Peyer's patch (tissue), 4 donors: ENCODE measurements at regions not wholly inside any gene's neighbourhood (a gene's known extent, or its start where the extent isn't known, plus 50 kb on each side); places are given as distances from the start of the nearest gene placed in this dataset.
"Not testable (repeated sequence)": the region's sequence is repeated elsewhere in the genome, so short reads cannot be mapped to it uniquely, and the experiment has no call there.

Source experiments
- DNase-seq, 3 donors: peaks; one replicate each; pipeline ENCODE4 v3.0.0-alpha.2; 2017 to 2019
- H3K27ac ChIP-seq, 4 donors: fragments of 200-600 bp; sonication (generic); one replicate each; pipeline ENCODE4 v1.5.1; 2016 to 2019
- H3K27me3 ChIP-seq, 2 donors: fragments of 200-600 bp; sonication (generic); one replicate each; pipeline ENCODE4 v1.5.1; 2019
- H3K36me3 ChIP-seq, 3 donors: fragments of 200-600 bp; sonication (generic); one replicate each; pipeline ENCODE4 v1.5.1; 2016 to 2019
- H3K4me1 ChIP-seq, 4 donors: fragments of 200-600 bp; sonication (generic); one replicate each; pipeline ENCODE4 v1.5.1; 2016 to 2019
- H3K4me3 ChIP-seq, 4 donors: fragments of 200-600 bp; sonication (generic); 1 replicate in 3 of 4; 2 replicates in 1 of 4; pipeline ENCODE4 v1.5.1; 2016 to 2019; ENCODE audit warnings: mild to moderate bottlenecking in 1 of 4
- H3K9me3 ChIP-seq, 4 donors: fragments of 200-600 bp; sonication (generic); one replicate each; pipeline ENCODE4 v1.5.1; 2016 to 2019; ENCODE audit warnings: mild to moderate bottlenecking in 1 of 4
- POLR2A ChIP-seq, 2 donors: fragments of 450-650 bp; IDR thresholded peaks; one replicate each; pipeline ENCODE4 v1.5.1; 2017; ENCODE audit warnings: antibody characterized with exemption in 2 of 2, mild to moderate bottlenecking in 2 of 2, moderate library complexity in 2 of 2
- TF ChIP-seq, protein P1 (sequence below), 6 experiments: fragments of 450-650 bp in 4 of 6; fragments of 200-600 bp in 2 of 6; sonication (generic) in 1 of 6; IDR thresholded peaks; one replicate each; pipeline ENCODE4 v1.5.1; 2017 to 2019; ENCODE audit warnings: antibody characterized with exemption in 6 of 6, mild to moderate bottlenecking in 3 of 6, moderate library complexity in 1 of 6

DNA sequence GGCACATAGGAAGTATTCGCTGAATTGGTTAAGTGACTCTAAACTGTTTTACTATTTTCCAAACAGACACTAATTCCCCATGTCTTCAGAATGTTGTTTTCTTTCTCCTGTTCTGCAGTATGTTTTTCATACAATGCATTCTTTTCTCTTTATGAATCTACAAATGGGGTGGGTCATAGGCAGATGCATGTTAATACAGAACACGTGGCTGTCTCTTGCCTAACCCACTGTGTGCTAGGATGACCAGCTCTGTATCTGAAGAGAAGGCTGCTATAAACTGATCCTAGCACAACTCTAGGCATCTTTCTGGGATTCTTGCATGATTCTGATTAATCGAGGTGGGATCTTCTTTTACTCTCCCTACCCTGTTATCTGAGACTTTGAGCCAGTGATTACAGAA, 826.0 kb downstream of the PLCL1 start:
- no peak for TF ChIP-seq POLR2A (IDR thresholded peaks at IDR 0.05)
- TF ChIP-seq, protein P1, sequence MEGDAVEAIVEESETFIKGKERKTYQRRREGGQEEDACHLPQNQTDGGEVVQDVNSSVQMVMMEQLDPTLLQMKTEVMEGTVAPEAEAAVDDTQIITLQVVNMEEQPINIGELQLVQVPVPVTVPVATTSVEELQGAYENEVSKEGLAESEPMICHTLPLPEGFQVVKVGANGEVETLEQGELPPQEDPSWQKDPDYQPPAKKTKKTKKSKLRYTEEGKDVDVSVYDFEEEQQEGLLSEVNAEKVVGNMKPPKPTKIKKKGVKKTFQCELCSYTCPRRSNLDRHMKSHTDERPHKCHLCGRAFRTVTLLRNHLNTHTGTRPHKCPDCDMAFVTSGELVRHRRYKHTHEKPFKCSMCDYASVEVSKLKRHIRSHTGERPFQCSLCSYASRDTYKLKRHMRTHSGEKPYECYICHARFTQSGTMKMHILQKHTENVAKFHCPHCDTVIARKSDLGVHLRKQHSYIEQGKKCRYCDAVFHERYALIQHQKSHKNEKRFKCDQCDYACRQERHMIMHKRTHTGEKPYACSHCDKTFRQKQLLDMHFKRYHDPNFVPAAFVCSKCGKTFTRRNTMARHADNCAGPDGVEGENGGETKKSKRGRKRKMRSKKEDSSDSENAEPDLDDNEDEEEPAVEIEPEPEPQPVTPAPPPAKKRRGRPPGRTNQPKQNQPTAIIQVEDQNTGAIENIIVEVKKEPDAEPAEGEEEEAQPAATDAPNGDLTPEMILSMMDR (IDR thresholded peaks at IDR 0.05): no peak
- Histone ChIP-seq H3K36me3 (no peaks in the 10 kb centered on the region), H3K27me3 (no peaks in the 10 kb centered on the region), H3K4me3 (no peak overlapping the region), H3K27ac (no peak overlapping the region), H3K4me1 (no peaks in the 10 kb centered on the region), H3K9me3 (no peaks in the 10 kb centered on the region)
- no peak for DNase-seq

DNA sequence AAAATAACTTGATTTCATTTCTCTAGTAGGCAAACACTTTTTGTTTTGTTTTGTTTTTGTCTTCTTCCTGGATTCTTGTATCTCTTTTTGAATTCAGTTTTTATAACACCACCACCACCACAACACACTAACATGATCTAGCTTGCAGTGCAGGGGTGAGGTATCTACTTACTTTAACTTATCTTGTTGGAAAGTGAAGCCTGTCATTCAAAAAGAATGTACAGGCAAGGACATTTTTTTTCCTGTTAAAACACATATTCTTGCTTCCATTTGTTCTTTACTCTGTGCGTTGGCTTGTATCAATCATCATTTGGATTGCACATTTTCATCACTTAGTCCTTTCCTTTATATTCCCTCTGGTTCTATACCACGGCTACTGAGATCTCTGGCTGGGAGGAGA, 824.2 kb downstream of the PLCL1 start:
- Histone ChIP-seq H3K9me3 (no peaks in the 10 kb centered on the region), H3K4me1 (no peaks in the 10 kb centered on the region), H3K4me3 (no peak overlapping the region), H3K36me3 (no peaks in the 10 kb centered on the region), H3K27ac (no peak overlapping the region), H3K27me3 (no peaks in the 10 kb centered on the region)
- TF ChIP-seq POLR2A (IDR thresholded peaks at IDR 0.05): no peak
- no peak for DNase-seq

DNA sequence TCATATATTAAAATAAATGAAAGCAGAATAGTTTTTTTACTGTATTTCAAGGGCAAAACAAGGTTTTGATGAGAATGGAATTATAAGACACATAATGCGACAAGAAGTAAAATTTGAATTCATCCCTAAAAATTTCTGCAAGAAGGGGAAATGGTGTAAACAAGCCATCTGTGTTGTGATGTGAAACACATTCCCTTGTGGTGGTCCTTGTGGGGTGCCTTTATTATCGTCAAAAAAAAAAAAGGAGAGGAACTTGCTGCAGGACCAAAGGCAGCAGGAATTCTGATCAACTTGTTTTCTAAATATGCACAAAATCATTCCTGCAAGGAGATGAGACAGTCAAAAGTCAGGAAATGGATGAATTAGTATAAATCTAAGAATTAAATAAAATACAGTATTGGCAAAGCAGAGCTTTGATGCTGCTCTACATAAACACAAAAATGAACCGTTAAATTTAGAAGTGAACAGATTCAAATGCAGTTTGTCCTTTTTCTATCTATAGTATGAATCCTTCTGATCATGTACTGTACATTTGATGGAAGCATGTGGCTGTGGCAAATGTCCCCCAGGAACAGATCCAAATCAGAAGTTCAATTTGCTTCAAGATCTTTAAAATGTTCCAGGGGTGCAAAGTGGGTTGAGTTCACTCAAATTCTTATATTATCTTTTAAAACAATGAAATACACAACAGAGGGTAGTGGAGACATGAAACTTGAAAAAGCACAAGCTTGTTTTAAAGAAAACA, 818.8 kb downstream of the PLCL1 start:
- Histone ChIP-seq H3K27me3 (no peaks in the 10 kb centered on the region), H3K4me1 (no peaks in the 10 kb centered on the region), H3K36me3 (no peaks in the 10 kb centered on the region), H3K27ac (no peak overlapping the region), H3K9me3 (no peaks in the 10 kb centered on the region), H3K4me3 (no peak overlapping the region)
- TF ChIP-seq POLR2A (IDR thresholded peaks at IDR 0.05): no peak
- TF ChIP-seq, protein P1 (IDR thresholded peaks at IDR 0.05): no peak
- DNase-seq: no peak

DNA sequence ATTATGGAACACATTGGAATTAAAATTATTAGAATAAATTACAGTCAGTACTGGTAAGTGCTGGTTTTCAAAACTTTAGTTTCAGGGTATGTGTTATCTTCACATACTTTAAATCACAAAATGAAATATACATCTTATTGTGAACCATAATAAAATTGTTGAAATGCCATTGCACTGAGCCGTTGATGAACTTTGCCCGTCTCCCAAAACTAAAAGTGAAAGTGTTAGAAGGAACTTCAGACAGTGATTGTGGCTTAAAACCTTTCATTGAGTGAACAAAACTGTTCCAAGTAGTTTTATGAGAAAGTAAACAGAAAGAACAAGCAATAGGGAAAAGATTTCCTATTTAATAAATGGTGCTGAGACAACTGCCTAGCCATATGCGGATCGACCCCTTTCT, 811.6 kb downstream of the PLCL1 start:
- H3K36me3 ChIP-seq: no peaks in the 10 kb centered on the region
- H3K4me3 ChIP-seq: peak overlapping the region in 1 of 4 donors; percentile 14
- DNase-seq: peak in 1 of 3 donors; percentile 56
- H3K9me3 ChIP-seq: no peaks in the 10 kb centered on the region
- H3K27me3 ChIP-seq: no peaks in the 10 kb centered on the region
- H3K4me1 ChIP-seq: no peaks in the 10 kb centered on the region
- H3K27ac ChIP-seq: no peak overlapping the region
- no peak for TF ChIP-seq POLR2A (IDR thresholded peaks at IDR 0.05)
- TF ChIP-seq, protein P1 (IDR thresholded peaks at IDR 0.05): no peak

DNA sequence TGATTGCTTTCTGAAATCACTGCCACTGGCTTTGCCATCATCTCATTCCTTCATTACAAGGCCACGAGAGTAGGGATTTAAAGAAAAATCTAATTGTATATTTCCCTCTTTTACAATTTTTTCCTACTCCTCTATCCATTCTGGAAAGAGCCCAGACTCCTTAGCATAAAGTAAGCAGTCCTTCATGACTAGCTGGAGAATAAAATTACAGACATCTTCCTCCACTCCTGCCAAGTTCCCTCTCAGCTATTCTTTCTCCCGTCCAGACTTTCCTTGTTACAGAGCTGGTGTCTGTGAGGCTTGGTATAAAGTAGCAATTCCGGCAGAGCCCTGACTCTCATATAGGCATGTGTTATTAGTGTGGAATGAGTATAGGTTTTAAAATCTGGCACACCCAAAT, 806.8 kb downstream of the PLCL1 start:
- H3K9me3 ChIP-seq: no peaks in the 10 kb centered on the region
- H3K4me1 ChIP-seq: no peaks in the 10 kb centered on the region
- H3K27ac ChIP-seq: no peak overlapping the region
- no peak for DNase-seq
- TF ChIP-seq, protein P1 (IDR thresholded peaks at IDR 0.05): no peak
- no peak for TF ChIP-seq POLR2A (IDR thresholded peaks at IDR 0.05)
- no peaks in the 10 kb centered on the region for H3K36me3 ChIP-seq
- H3K27me3 ChIP-seq: no peaks in the 10 kb centered on the region
- no peak overlapping the region for H3K4me3 ChIP-seq

DNA sequence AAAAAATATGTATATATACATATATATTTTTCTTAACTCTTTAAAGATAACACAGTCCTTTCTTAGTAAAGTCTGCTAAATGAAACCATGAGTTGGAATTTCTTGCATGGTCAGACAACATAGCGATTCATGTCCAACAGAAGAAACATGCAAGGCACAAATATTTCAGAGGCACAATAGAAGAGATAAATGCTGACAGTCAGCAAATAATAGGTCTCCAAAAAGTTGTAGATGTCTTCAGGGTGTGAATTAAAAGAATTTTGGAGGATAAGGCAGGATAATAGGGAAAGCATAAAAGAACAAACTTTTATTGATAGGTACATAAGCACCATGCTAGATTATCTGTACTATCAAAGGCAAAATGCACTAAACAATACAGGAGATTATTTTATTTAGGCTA, 800.2 kb downstream of the PLCL1 start:
- no peak overlapping the region for H3K4me3 ChIP-seq
- H3K4me1 ChIP-seq: no peaks in the 10 kb centered on the region
- no peaks in the 10 kb centered on the region for H3K9me3 ChIP-seq
- no peak for DNase-seq
- no peak overlapping the region for H3K27ac ChIP-seq
- TF ChIP-seq, protein P1 (IDR thresholded peaks at IDR 0.05): no peak
- no peaks in the 10 kb centered on the region for H3K36me3 ChIP-seq
- no peaks in the 10 kb centered on the region for H3K27me3 ChIP-seq

DNA sequence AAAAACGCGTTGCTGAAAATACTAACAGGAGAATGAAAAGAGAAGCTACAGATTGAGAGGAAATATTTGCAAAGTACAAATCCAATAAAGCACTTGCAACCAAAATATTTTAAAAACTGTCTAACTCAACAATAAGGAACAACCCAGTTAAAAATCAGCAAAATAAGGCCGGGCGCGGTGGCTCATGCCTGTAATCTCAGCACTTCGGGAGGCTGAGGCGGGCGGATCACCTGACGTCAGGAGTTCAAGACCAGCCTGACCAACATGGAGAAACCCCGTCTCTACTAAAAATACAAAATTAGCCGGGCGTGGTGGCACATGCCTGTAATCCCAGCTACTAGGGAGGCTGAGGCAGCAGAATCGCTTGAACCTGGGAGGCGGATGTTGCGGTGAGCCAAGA, 798.6 kb downstream of the PLCL1 start:
- not testable (repeated sequence) for H3K27ac ChIP-seq, H3K4me1 ChIP-seq, H3K9me3 ChIP-seq, H3K36me3 ChIP-seq, H3K4me3 ChIP-seq, H3K27me3 ChIP-seq, DNase-seq
